Bronchial epithelial cell (primary cell): ENCODE measurements at regions not wholly inside any gene's neighbourhood (a gene's known extent, or its start where the extent isn't known, plus 50 kb on each side); places are given as distances from the start of the nearest gene placed in this dataset.

Source experiments
- DNase-seq: peaks from one replicate; pipeline ENCODE4 v3.0.0-alpha.2; 2010; ENCODE audit warnings: low read depth
- FAIRE-seq: peaks from 2 replicates; lab custom pipeline; 2011; peaks lifted over from hg19 to GRCh38; lab: Jason Lieb, UNC
- H3K27me3 ChIP-seq: 2 replicates; pipeline ENCODE4 v1.5.1; 2011; ENCODE audit warnings: low read length; ENCODE audit not compliant: control insufficient read depth, insufficient read depth
- H3K36me3 ChIP-seq: 2 replicates; pipeline ENCODE4 v1.5.1; 2011; ENCODE audit warnings: low read length; ENCODE audit not compliant: control insufficient read depth, insufficient read depth
- H3K4me3 ChIP-seq: 2 replicates; pipeline ENCODE4 v1.5.1; 2011; ENCODE audit warnings: mild to moderate bottlenecking, low read depth, low read length, control low read depth
- CTCF ChIP-seq: IDR thresholded peaks from 2 replicates; pipeline ENCODE4 v1.5.1; 2011; ENCODE audit warnings: mild to moderate bottlenecking, moderate library complexity, low read length, control low read depth, inconsistent platforms; ENCODE audit not compliant: insufficient read depth, severe bottlenecking

- TF ChIP-seq CTCF: no peak
- H3K27me3 ChIP-seq: no peaks in the 10 kb centered on the region
- H3K36me3 ChIP-seq: no peaks in the 10 kb centered on the region
- FAIRE-seq (no peak), DNase-seq (no peak)
- no peak overlapping the region for H3K4me3 ChIP-seq
Observed at GRCh38 chrX:142040906-142041305, 137.2 kb downstream of the MAGEC1 start.

DNA sequence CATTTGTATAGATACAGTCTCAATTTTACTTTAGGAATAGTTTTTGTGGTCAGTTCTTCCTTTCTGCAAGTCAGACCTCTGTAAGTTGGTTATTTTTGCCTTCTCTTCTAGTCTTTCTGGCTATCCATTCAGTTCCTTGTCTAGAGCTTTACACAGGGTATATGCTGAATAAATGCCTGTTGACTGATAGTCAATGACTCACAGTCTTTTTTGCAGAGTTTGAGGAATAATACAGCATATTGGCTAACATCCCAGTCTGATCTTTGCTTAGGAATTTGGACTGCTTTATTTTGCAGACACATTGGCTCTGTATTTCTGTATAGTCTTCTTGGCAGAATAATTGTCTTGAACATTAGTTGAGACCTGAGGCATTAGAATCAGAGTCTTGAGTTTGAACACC is 132.4 kb downstream of the MAGEC1 start:
- H3K4me3 ChIP-seq: no peak overlapping the region
- peak; percentile 29 for DNase-seq
- no peaks in the 10 kb centered on the region for H3K36me3 ChIP-seq
- TF ChIP-seq CTCF: no peak
- FAIRE-seq: no peak
- no peaks in the 10 kb centered on the region for H3K27me3 ChIP-seq

DNA sequence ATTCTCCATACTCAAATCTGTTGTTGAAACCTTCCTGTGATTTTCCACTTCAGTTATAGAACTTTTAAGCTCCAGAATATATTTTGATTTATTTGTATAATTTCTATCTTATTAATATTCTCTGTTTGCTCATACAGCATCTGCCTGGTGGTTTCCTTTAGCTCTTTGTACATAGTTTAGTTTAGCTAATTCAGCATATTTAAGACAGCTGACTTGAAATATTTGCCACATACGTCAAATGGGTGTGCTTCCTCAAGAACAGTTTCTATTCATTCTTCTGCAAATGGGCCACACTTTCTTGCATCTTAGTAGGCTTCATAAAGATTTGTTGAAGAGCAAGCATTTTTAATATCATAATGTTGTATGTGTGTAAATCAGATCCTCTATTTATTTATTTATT is 101.8 kb downstream of the MAGEC1 start:
- H3K4me3 ChIP-seq: no peak overlapping the region
- DNase-seq (no peak), FAIRE-seq (no peak)

DNA sequence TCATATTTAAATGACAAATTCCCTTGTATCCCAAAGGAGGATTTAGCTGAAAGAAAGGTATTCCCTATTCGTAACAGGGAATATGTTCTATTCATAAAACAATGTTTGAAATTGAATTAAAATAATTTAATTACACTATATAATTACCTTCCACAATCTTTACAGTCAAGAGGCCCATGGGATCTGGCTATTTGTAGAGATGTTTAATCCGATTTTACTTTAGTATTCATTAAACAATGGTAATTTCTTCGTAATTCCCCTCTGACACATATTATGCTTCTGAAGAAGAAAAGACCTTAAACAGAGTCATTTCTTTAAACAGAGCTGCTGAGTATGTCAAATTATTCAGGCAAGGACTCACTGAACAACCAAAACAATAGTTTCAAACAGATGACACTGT is 98.8 kb downstream of the MAGEC1 start:
- H3K36me3 ChIP-seq: no peaks in the 10 kb centered on the region
- DNase-seq: no peak
- no peaks in the 10 kb centered on the region for H3K27me3 ChIP-seq
- FAIRE-seq: no peak
- no peak for TF ChIP-seq CTCF
- H3K4me3 ChIP-seq: no peak overlapping the region

More for the DNA sequence above, 101.8 kb downstream of the MAGEC1 start:
- TF ChIP-seq CTCF: no peak
- Histone ChIP-seq H3K36me3 (no peaks in the 10 kb centered on the region), H3K27me3 (no peaks in the 10 kb centered on the region)

DNA sequence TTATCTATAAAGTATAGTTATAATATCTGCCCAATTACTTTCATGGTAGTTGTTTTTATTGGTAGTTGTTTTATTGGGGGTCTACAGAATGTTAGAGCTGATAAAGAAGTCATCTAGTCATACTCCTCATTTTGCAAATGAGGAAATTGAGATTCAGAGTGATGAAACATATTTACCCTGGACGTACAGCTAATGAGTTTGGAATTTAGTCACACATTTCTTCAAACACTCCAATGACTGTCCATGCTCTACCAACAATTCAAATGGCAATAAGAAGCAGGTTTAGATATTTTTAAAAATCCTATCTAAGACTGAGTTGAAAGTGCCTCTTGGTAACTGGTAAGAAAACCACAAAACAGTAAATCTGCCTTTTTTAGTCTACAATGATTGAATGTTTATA is 98.2 kb downstream of the MAGEC1 start:
- peak; percentile 51 for DNase-seq
- Histone ChIP-seq H3K4me3 (no peak overlapping the region), H3K36me3 (no peaks in the 10 kb centered on the region), H3K27me3 (no peaks in the 10 kb centered on the region)
- no peak for FAIRE-seq
- no peak for TF ChIP-seq CTCF

DNA sequence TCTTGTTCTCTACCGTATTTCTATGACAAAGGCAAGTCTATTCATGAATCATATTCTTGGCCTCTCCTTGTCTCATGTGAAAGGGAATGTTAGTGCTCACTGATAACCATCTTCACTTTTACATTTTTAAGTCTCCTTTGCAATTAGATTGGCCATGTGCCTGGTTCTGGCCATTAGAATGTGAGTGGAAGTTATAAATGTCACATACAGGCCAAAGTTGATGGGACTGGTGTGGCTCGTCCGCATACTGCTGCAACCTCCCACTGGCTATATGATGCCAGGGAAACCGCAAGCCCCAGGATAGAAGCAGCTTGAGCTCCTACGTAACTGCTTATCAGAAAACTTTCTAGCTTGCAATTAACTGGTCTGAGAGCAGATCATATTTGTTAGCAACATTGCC is 86.1 kb downstream of the MAGEC1 start:
- no peak overlapping the region for H3K4me3 ChIP-seq
- DNase-seq (no peak), FAIRE-seq (no peak)
- TF ChIP-seq CTCF: no peak
- no peaks in the 10 kb centered on the region for H3K36me3 ChIP-seq
- no peaks in the 10 kb centered on the region for H3K27me3 ChIP-seq
